Omental fat pad (tissue), 3 donors: ENCODE measurements at regions not wholly inside any gene's neighbourhood (a gene's known extent, or its start where the extent isn't known, plus 50 kb on each side); places are given as distances from the start of the nearest gene placed in this dataset.

Source experiments
- ATAC-seq: fragments of 150-250 bp; one replicate; pipeline ENCODE4 v1.9.1; 2016; ENCODE audit warnings: mild to moderate bottlenecking, moderate library complexity; ENCODE audit not compliant: low FRiP score
- DNase-seq: peaks from one replicate; pipeline ENCODE4 v3.0.0-alpha.2; 2019; ENCODE audit warnings: low spot score
- CTCF ChIP-seq, 3 donors: fragments of 450-650 bp; IDR thresholded peaks; one replicate each; pipeline ENCODE4 v1.5.1; 2016 to 2017; ENCODE audit warnings: antibody characterized with exemption in 3 of 3, mild to moderate bottlenecking in 3 of 3, moderate library complexity in 2 of 3

- TF ChIP-seq CTCF (IDR thresholded peaks at IDR 0.05), result no peak
- ATAC-seq (no peak), DNase-seq (no peak)
These were observed 230.2 kb upstream of the IGF1R start for GRCh38 chr15:98418122-98418521.

DNA sequence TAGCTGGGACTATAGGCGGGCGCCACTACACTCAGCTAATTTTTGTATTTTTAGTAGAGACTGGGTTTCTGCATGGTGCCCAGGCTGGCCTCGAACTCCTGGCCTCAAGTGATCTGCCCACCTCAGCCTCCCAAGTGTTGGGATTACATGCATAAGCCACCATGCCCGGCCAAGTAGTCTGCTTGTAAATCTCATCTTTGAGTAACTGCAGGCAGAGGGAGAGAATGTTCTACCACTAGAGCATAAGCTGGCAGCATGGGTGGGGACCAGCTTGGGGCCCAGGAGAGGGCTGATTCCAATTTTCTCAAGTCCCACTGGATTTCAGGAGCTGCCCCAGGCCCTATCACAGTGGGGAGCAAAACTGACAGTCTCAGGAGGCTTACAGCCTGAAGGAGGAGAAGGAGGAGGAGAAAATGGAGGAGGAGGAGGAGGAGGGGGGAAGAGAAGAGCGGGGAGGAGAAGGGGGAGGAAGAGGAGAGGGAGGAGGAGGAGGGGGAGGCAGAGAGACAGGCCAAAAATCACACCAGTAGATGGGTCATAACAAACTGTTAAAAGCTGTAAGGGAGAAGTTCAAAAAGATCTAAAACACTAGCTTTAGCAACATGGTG lies 229.1 kb upstream of the IGF1R start:
- DNase-seq (no peak), ATAC-seq (no peak)
- TF ChIP-seq CTCF (IDR thresholded peaks at IDR 0.05), result no peak

GRCh38 chr15:98420837-98421236 lies 227.5 kb upstream of the IGF1R start:
- no peak for TF ChIP-seq CTCF (IDR thresholded peaks at IDR 0.05)
- ATAC-seq, result peak; percentile 54
- DNase-seq, result no peak

- DNase-seq (peak; percentile 71), ATAC-seq (peak; percentile 68)
- peak in 2 of 3 donors; percentile 48 to 82 for TF ChIP-seq CTCF (IDR thresholded peaks at IDR 0.05)
These were observed 226.8 kb upstream of the IGF1R start for GRCh38 chr15:98421419-98422129.

GRCh38 chr15:98422130-98422478 lies 226.2 kb upstream of the IGF1R start:
- no peak for DNase-seq
- TF ChIP-seq CTCF (IDR thresholded peaks at IDR 0.05), result no peak
- no peak for ATAC-seq

GRCh38 chr15:98425173-98425572 lies 223.2 kb upstream of the IGF1R start:
- TF ChIP-seq CTCF (IDR thresholded peaks at IDR 0.05), result no peak
- ATAC-seq, result no peak
- no peak for DNase-seq

DNA sequence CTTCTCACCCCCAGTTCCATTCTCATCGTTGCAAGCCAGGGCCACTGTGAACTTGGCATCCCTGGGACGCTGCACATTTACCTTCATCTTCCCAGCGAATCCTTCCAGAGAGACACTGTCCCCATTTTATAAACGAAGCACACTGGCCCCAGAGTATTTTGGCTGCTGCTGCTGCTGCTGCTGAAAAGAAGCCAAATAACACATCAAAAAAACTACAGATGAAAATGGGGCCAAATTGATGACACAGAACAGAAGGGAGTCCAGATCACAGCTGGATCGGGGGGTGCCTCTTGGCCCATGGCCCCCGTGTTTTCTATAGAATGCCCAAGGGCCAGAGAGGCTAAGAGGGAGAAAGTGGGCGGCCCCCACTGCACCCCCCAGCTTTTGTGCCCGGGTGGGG lies 221.0 kb upstream of the IGF1R start:
- no peak for DNase-seq

More for the DNA sequence above, 221.0 kb upstream of the IGF1R start:
- no peak for TF ChIP-seq CTCF (IDR thresholded peaks at IDR 0.05)
- ATAC-seq, result no peak
